Heart right ventricle (tissue), 16 donors: ENCODE measurements at regions not wholly inside any gene's neighbourhood (a gene's known extent, or its start where the extent isn't known, plus 50 kb on each side); places are given as distances from the start of the nearest gene placed in this dataset.

Experiments used
- ATAC-seq, 8 donors: fragments of 200-7000 bp; cut with Tn5 transposase; one replicate each; pipeline ENCODE4 v1.9.1; 2020; ENCODE audit warnings: mild to moderate bottlenecking in 8 of 8, moderate library complexity in 8 of 8, moderate number of reproducible peaks in 1 of 8
- DNase-seq, 2 donors: peaks; one replicate each; pipeline ENCODE4 v3.0.0-alpha.2; 2020
- H3K27ac ChIP-seq, 10 donors: fragments of 200-600 bp; sonication (generic) in 2 of 10; one replicate each; pipeline versions ENCODE4 v1.5.0 to v1.8.0; 2020 to 2022; ENCODE audit warnings: mild to moderate bottlenecking in 3 of 10
- H3K27me3 ChIP-seq, 7 donors: fragments of 200-600 bp; one replicate each; pipeline ENCODE4 v1.8.0; 2021 to 2022; ENCODE audit warnings: mild to moderate bottlenecking in 2 of 7
- H3K36me3 ChIP-seq, 9 donors: fragments of 200-600 bp; sonication (generic) in 1 of 9; one replicate each; pipeline versions ENCODE4 v1.5.0 to v1.8.0; 2020 to 2022; ENCODE audit warnings: mild to moderate bottlenecking in 2 of 9
- H3K4me1 ChIP-seq, 9 donors: fragments of 200-600 bp; sonication (generic) in 1 of 9; one replicate each; pipeline versions ENCODE4 v1.5.0 to v1.8.0; 2020 to 2022; ENCODE audit warnings: mild to moderate bottlenecking in 4 of 9
- H3K4me3 ChIP-seq, 10 donors: fragments of 200-600 bp; sonication (generic) in 2 of 10; one replicate each; pipeline versions ENCODE4 v1.5.0 to v1.8.0; 2020 to 2022; ENCODE audit warnings: mild to moderate bottlenecking in 7 of 10, moderate library complexity in 2 of 10
- H3K9me3 ChIP-seq, 11 donors: fragments of 200-600 bp in 10 of 11; sonication (generic) in 2 of 11; one replicate each; pipeline versions ENCODE4 v1.5.0 to v1.8.0; 2013 to 2022; ENCODE audit warnings: mild to moderate bottlenecking in 2 of 11, control low read depth in 1 of 11, moderate library complexity in 1 of 11
- CTCF ChIP-seq, 9 donors: fragments of 200-600 bp; sonication (generic) in 2 of 9; IDR thresholded peaks; one replicate each; pipeline versions ENCODE4 v1.5.0 to v1.8.0; 2021 to 2022; ENCODE audit warnings: antibody characterized with exemption in 9 of 9, mild to moderate bottlenecking in 5 of 9, moderate library complexity in 1 of 9
- WGBS, 2 donors: extraction: QIAGEN DNeasy Blood & Tissue Kit; methylation state at CpG; one replicate each; pipeline ENCODE4 v1.1.7; 2013; ENCODE audit warnings: inconsistent platforms in 1 of 2; 5-methylcytosine and 5-hydroxymethylcytosine counted together
- intact Hi-C, 10 donors: fragments of 100-400 bp; cut with DNase I; formaldehyde crosslinking; loops; one replicate each; pipeline versions ENCODE4 v1.11.1 to v1.14.2; 2022
- donor health status: Arrhythmogenic right ventricular cardiomyopathy.
- donor health status: ischemic (EF 13 %, LVEDD 7.1; RV severe dilation, severe dysfunction).
- donor health status: healthy with polysubstance abuse.
- donor health status: DM: no; HTN: yes; CAD: no.
- donor health status: DM: no; HTN: no; CAD: no.
- donor health status: ischemic (EF 25% LVEDD 6.9; RV normal size, moderate dysfunction).
- donor health status: ischemic (EF 25% LVEDD 5.7; RV mildly dilated, moderate dysfunction).
- donor health status: healthy.
- donor health status: DM: yes; HTN: yes; CAD: no.
- donor health status: Ischemic cardiomyopathy.
- donor health status: ischemic (EF 35%, LVEDD 5.7; RV mildly dilated, moderate dysfunction).
- donor health status: nonischemic (EF 11% LVEDD 7.7; RV severe dilation, severe dysfunction).
- donor health status: DM: yes; HTN: yes; CAD: no.
- donor health status: PGD.
- donor health status: ischemic (EF 29% LVEDD 5.4; RV normal size, mild dysfunction).
- donor health status: nonischemic (EF 23%, LVEDD 6.1; RV moderate dilation, normal function).

- Histone ChIP-seq H3K36me3 (no peaks in the 10 kb centered on the region), H3K4me3 (no peak overlapping the region), H3K27me3 (no peaks in the 10 kb centered on the region), H3K9me3 (peaks cover 0 to 16% (median 9%) of the 10 kb centered on the region in 11 donors), H3K4me1 (no peaks in the 10 kb centered on the region), H3K27ac (no peak overlapping the region)
- no peak for ATAC-seq
- 66 to 69% methylated on average over 2 of the region's 2 CpGs for WGBS, 2 donors
- intact Hi-C loops: no loop called here
- TF ChIP-seq CTCF (IDR thresholded peaks at IDR 0.05): no peak
- DNase-seq: no peak
Measured at GRCh38 chr15:55060836-55061235, 135.9 kb downstream of the RSL24D1 start.

DNA sequence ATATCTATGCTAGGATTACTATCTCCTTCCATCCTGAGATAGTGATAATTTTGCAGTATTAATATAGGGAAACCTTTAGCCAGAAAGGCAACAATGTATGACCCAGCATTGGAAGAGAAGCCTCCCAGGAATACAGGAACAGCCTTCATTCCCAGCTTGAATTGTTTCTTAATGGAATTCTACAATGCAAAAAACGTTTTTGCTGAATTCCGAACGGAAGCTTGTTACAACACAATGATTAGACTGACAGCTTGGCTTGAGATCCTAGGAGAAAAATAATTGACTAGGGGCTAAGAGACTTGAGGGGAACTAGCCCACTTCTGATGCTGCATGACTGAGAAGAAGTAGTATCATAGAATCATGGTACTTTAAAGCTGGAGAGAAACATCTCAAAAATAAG lies 140.2 kb downstream of the RSL24D1 start:
- DNase-seq (no peak), ATAC-seq (no peak)
- no peak overlapping the region for H3K4me3 ChIP-seq
- 57 to 70% methylated on average over 3 of the region's 3 CpGs for WGBS, 2 donors
- H3K27me3 ChIP-seq: no peaks in the 10 kb centered on the region
- H3K36me3 ChIP-seq: no peaks in the 10 kb centered on the region
- intact Hi-C loops: no loop called here
- peaks cover 0 to 5% (median 0%) of the 10 kb centered on the region in 11 donors for H3K9me3 ChIP-seq
- no peak overlapping the region for H3K27ac ChIP-seq
- no peaks in the 10 kb centered on the region for H3K4me1 ChIP-seq
- no peak for TF ChIP-seq CTCF (IDR thresholded peaks at IDR 0.05)

- WGBS, 2 donors: 67 to 71% methylated on average over 2 of the region's 2 CpGs
- intact Hi-C loops: no loop called here
- Histone ChIP-seq H3K4me1 (no peaks in the 10 kb centered on the region), H3K27me3 (no peaks in the 10 kb centered on the region), H3K27ac (no peak overlapping the region), H3K9me3 (no peaks in the 10 kb centered on the region), H3K4me3 (no peak overlapping the region), H3K36me3 (no peaks in the 10 kb centered on the region)
- TF ChIP-seq CTCF (IDR thresholded peaks at IDR 0.05): no peak
- no peak for ATAC-seq
- no peak for DNase-seq
Measured at GRCh38 chr15:55044162-55044561, 152.6 kb downstream of the RSL24D1 start.

DNA sequence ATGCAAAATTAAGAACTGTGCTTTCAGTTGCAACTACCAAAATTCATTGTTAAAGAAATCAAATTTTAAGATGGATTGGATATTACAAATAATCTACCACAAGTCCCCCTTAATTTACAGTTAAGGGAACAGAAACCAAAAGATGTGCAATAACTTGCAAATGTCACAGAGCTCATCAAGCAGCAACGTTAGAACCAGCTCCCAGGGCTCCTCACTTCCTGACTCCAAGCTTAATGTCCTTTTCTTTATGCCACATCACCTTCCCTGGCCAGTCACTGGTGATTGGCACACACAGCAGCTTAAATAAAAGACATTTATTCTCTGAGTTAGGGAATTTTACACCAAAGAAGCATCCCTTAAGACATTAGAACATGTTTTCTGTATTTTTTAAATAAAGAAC lies 159.7 kb downstream of the RSL24D1 start:
- H3K4me1 ChIP-seq: no peaks in the 10 kb centered on the region
- H3K27ac ChIP-seq: no peak overlapping the region
- no peaks in the 10 kb centered on the region for H3K36me3 ChIP-seq
- H3K27me3 ChIP-seq: no peaks in the 10 kb centered on the region
- H3K9me3 ChIP-seq: no peaks in the 10 kb centered on the region
- DNase-seq (no peak), ATAC-seq (no peak)
- no peak for TF ChIP-seq CTCF (IDR thresholded peaks at IDR 0.05)
- WGBS, 2 donors: 9 to 12% methylated on average over 1 of the region's 1 CpG
- intact Hi-C loops: no loop called here
- H3K4me3 ChIP-seq: no peak overlapping the region

- no peak for TF ChIP-seq CTCF (IDR thresholded peaks at IDR 0.05)
- no peak overlapping the region for H3K27ac ChIP-seq
- H3K27me3 ChIP-seq: no peaks in the 10 kb centered on the region
- DNase-seq: no peak
- 76 to 83% methylated on average over 2 of the region's 2 CpGs for WGBS, 2 donors
- ATAC-seq: no peak
- intact Hi-C loops: no loop called here
- no peak overlapping the region for H3K4me3 ChIP-seq
- H3K9me3 ChIP-seq: no peaks in the 10 kb centered on the region
- H3K36me3 ChIP-seq: no peaks in the 10 kb centered on the region
- no peaks in the 10 kb centered on the region for H3K4me1 ChIP-seq
Measured at GRCh38 chr15:55035749-55036148, 161.0 kb downstream of the RSL24D1 start.
